GM10248 (cell line): ENCODE measurements at regions not wholly inside any gene's neighbourhood (a gene's known extent, or its start where the extent isn't known, plus 50 kb on each side); places are given as distances from the start of the nearest gene placed in this dataset.
"Not testable (repeated sequence)": the region's sequence is repeated elsewhere in the genome, so short reads cannot be mapped to it uniquely, and the experiment has no call there.

Source experiments
- CTCF ChIA-PET: fragments of 300-600 bp; sonication (Branson Sonifier 250); formaldehyde crosslinking; extraction: SDS; loops from one replicate; lab custom pipeline; 2021; ENCODE audit warnings: antibody characterized with exemption; lab: Yijun Ruan, JAX
- POLR2A ChIA-PET: fragments of 350-650 bp; sonication (Branson Sonifier 250); formaldehyde crosslinking; extraction: SDS; loops from one replicate; lab custom pipeline; 2020; ENCODE audit warnings: antibody characterized with exemption; lab: Yijun Ruan, JAX
- DNase-seq: peaks from one replicate; pipeline ENCODE4 v3.0.0; 2012; ENCODE audit errors: extremely low spot score
- TF ChIP-seq, protein P1 (sequence below): IDR thresholded peaks from 2 replicates; pipeline ENCODE4 v1.5.1; 2012; ENCODE audit warnings: mild to moderate bottlenecking, low read depth; ENCODE audit errors: extremely low read depth, missing control alignments, control extremely low read depth

DNA sequence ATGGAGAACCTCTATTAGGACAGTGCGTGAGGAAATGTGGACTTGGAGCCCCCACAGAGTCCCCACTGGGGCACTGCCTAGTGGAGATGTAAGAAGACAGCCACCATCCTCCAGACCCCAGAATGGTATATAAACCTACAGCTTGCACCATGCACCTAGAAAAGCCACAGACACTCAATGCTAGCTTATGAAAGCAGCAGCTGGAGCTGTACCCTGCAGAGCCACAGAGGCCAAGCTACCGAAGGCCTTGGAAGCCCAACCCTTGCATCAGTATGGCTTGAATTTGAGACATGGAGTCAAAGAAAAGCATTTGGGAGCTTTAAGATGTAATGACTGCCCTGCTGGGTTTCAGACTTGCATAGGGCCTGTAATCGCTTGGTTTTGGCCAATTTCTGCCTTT, 361.3 kb downstream of the ZNF248 start:
- POLR2A ChIA-PET: no interaction called here
- TF ChIP-seq, protein P1, sequence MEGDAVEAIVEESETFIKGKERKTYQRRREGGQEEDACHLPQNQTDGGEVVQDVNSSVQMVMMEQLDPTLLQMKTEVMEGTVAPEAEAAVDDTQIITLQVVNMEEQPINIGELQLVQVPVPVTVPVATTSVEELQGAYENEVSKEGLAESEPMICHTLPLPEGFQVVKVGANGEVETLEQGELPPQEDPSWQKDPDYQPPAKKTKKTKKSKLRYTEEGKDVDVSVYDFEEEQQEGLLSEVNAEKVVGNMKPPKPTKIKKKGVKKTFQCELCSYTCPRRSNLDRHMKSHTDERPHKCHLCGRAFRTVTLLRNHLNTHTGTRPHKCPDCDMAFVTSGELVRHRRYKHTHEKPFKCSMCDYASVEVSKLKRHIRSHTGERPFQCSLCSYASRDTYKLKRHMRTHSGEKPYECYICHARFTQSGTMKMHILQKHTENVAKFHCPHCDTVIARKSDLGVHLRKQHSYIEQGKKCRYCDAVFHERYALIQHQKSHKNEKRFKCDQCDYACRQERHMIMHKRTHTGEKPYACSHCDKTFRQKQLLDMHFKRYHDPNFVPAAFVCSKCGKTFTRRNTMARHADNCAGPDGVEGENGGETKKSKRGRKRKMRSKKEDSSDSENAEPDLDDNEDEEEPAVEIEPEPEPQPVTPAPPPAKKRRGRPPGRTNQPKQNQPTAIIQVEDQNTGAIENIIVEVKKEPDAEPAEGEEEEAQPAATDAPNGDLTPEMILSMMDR: no peak
- no peak for DNase-seq
- CTCF ChIA-PET: no interaction called here

DNA sequence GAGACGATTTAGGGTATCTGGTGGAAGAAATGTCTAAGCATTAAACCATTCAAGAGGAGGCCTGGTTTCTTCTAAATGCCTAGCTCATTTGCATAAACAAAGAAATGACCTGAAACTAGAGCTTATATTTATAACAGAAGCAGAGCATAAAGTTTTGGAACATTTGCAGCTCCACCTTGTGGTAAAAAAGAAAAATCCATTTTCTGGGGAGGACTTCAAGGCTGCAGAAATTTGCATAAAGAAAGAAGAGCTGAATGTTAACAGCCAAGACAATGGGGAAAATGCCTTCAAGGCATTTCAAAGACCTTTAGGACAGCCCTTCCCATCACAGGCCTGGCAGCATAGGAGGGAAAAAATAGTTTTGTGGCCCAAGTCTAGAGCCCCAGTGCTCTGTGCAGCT, 362.0 kb downstream of the ZNF248 start:
- CTCF ChIA-PET: no interaction called here
- no peak for DNase-seq
- TF ChIP-seq, protein P1: no peak
- POLR2A ChIA-PET: no interaction called here

DNA sequence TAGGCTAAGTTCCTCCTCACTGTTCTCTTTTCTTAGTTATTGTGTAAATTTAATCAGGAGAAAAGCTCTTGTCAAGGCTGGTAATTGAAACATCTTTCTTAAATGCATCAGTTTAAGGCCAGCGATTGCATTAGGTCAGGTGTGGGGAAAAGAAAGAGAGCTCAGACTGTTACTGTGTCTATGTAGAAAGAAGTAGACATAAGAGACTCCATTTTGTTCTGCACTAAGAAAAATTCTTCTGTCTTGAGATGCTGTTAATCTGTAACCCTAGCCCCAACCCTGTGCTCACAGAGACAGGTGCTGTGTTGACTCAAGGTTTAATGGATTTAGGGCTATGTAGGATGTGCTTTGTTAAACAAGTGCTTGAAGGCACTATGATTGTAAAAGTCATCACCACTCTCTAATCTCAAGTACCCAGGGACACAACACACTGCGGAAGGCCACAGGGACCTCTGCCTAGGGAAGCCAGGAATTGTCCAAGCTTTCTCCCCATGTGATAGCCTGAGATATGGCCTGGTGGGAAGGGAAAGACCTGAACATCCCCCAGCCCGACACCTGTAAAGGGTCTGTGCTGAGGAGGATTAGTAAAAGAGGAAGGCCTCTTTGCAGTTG, 364.1 kb downstream of the ZNF248 start:
- CTCF ChIA-PET, DNase-seq, POLR2A ChIA-PET: not testable (repeated sequence)

DNA sequence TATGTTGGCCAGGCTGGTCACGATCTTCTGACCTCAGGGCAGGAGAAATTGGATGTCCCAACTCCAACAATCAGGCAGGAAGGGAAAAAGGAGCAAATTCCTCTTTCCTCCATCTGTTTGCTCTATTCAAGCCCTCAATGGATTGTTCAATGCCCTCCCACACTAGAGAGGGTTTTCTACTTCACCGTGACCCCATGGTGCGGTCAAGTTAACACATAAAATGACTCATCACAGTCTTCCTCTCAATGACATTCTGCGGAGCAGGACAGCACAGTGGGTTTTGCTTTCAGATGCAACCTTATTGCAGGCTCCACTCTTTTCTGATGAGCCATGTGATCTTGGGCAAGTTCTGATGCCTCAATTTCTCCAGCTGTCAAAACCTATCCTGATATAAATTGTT, 364.9 kb downstream of the ANKRD30A start:
- no peak for DNase-seq
- ChIA-PET POLR2A (no interaction called here), CTCF (no interaction called here)
- TF ChIP-seq, protein P1: no peak

DNA sequence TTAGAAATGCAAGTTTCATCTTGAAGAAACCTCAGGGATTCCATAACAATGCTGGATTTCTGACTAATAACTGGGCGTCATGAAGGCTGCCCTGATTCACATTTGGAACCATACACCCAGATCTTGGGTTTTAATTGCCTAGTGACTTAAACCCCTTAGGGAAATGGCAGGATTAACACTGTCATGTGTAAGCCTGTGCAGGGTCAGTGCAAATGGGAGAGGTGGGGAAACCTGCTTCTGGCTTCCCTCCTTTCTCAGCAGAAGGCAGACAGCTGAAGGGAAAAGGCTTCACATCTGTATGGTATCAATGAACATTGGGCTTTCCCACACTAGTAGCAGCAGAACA, 364.2 kb downstream of the ANKRD30A start:
- CTCF ChIA-PET: no interaction called here
- no peak for DNase-seq
- POLR2A ChIA-PET: no interaction called here
- TF ChIP-seq, protein P1: no peak

DNA sequence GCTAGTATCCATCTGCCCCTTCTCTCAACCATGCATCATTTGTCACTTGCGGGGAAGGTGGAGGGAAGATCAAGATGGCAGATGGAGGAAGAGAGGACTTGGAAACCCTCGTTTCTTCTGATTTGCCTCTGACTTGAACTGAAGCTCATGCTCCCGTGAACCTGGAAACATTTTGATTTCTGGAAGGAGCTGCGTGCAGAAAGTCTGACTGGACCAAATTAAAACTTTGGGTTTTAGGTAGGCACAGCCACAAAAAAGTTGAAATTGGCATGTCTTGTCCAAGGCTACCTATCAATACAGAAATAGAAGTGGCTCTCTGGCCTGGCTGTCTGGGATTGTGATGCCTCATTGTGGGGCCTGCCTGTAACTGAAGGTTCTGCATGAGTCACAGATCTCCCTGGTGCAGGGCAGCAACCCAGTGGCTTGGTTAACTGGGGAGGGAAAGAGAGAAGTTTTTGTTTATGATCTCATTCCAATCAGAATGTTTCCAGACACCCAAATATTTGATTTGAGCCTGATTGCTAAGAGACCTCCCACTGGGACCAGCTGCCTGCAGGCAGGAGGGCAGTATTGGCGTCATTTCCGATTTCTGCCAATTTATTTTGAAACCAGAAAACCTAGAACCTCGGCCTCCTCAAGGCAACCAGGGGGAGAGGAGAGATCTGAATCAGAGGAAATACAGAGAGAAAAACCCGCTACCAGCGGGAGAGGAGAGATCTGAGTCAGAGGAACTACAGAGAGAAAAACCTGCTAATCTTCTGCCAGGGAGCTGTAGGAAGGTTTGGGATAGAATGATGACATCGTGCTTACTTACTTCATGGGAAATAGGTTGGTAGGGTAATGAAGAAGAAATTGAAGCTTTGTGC, 363.6 kb downstream of the ANKRD30A start:
- DNase-seq: no peak
- ChIA-PET CTCF (no interaction called here), POLR2A (no interaction called here)
- TF ChIP-seq, protein P1: no peak

DNA sequence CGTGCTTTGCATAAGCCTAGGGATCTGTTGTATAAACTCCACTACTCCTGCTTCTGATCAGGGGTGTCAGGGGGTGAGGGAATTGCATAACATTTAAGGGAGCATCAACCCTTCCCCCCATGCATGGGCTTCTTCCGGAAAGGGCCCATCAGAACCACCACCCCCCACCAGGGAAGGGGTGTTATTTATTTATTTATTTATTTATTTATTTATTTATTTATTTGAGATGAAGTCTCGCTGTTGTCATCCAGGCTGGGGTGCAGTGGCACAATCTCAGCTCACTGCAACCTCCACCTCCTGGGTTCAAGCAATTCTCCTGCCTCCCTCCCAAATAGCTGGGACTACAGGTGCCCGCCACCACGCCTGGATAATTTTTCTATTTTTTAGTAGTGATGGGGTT, 355.2 kb downstream of the ANKRD30A start:
- DNase-seq, POLR2A ChIA-PET, CTCF ChIA-PET: not testable (repeated sequence)

DNA sequence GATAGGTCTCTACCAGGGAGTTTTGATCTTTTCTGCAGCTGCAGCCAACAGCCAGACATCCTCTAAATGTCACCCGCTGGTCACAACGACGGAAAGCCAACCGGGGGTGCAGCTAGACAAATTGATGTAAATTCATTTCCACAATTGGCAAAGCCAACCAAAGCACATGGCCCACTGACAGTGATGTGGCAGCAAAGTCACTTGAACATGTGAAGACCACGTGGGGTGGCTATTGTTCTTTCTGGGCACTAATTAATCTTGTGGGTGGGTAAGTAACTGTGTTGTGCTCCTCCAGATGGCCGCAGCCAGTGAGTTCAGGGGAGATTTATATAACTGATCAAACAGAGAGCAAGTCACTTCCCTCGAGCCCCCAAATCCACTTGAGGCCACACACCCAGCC, 354.1 kb downstream of the ANKRD30A start:
- POLR2A ChIA-PET: no interaction called here
- TF ChIP-seq, protein P1: no peak
- CTCF ChIA-PET: no interaction called here
- DNase-seq: no peak
